Coronary artery (tissue), 2 donors: ENCODE measurements at regions not wholly inside any gene's neighbourhood (a gene's known extent, or its start where the extent isn't known, plus 50 kb on each side); places are given as distances from the start of the nearest gene placed in this dataset.

Experiments
- DNase-seq: peaks from one replicate; pipeline ENCODE4 v3.0.0-alpha.2; 2017; ENCODE audit warnings: low spot score
- H3K27ac ChIP-seq, 2 donors: fragments of 200-600 bp; sonication (generic); one replicate each; pipeline ENCODE4 v1.5.1; 2016 to 2019
- H3K4me3 ChIP-seq: fragments of 200-600 bp; sonication (generic); 2 replicates; pipeline ENCODE4 v1.5.1; 2016; ENCODE audit warnings: mild to moderate bottlenecking, moderate library complexity
- TF ChIP-seq, protein P1 (sequence below): fragments of 200-600 bp; sonication (generic); IDR thresholded peaks from one replicate; pipeline ENCODE4 v1.5.1; 2019; ENCODE audit warnings: antibody characterized with exemption

DNA sequence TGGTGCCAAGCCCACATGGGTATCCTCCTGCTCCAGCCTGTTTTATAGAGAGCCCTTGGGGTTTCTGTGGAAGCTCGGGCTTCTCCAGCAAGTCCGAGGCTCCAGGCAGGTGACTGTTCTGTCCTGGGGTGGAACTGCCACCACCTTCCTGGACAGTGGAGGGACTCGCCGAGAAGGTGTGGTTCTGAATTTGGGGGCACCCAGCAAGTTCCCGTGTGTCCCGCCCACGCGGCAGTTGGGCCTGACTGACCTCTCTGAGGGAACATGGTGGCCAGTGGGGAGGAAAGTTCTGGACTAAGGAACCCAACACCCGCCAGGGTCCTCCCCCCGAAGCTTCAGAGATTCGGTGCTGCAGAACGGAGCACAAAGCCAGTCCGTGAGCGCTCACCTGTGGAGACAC is 158.1 kb upstream of the C1orf174 start:
- Histone ChIP-seq H3K27ac (no peak overlapping the region), H3K4me3 (no peak overlapping the region)
- TF ChIP-seq, protein P1, sequence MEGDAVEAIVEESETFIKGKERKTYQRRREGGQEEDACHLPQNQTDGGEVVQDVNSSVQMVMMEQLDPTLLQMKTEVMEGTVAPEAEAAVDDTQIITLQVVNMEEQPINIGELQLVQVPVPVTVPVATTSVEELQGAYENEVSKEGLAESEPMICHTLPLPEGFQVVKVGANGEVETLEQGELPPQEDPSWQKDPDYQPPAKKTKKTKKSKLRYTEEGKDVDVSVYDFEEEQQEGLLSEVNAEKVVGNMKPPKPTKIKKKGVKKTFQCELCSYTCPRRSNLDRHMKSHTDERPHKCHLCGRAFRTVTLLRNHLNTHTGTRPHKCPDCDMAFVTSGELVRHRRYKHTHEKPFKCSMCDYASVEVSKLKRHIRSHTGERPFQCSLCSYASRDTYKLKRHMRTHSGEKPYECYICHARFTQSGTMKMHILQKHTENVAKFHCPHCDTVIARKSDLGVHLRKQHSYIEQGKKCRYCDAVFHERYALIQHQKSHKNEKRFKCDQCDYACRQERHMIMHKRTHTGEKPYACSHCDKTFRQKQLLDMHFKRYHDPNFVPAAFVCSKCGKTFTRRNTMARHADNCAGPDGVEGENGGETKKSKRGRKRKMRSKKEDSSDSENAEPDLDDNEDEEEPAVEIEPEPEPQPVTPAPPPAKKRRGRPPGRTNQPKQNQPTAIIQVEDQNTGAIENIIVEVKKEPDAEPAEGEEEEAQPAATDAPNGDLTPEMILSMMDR = no peak
- DNase-seq = no peak

GRCh38 chr1:4058706-4059105 is 158.6 kb upstream of the C1orf174 start:
- TF ChIP-seq, protein P1 = no peak
- Histone ChIP-seq H3K27ac (no peak overlapping the region), H3K4me3 (no peak overlapping the region)
- DNase-seq = no peak

- TF ChIP-seq, protein P1 = no peak
- H3K27ac ChIP-seq = no peak overlapping the region
- H3K4me3 ChIP-seq = no peak overlapping the region
- DNase-seq = no peak
Observed at GRCh38 chr1:4059270-4059669, 159.2 kb upstream of the C1orf174 start.

DNA sequence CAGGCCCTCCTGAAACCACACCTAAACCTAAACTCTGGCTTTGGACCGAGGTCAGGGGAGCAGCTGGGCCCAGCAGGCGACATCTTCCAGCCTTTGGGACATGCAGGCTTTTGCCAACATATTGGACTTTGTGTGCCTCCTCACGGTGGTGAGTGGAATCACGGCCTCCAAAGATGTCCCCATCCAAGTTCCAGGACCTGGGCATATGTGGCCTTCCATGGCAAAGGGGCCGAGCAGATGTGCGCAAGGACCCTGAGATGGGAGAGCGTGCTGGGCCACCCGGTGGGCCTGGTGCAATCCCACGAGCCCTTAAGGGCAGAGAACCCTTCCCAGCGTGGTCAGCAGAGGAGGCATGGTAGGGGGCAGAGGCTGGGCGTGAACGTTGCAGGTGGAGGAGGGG is 160.8 kb upstream of the C1orf174 start:
- Histone ChIP-seq H3K27ac (no peak overlapping the region), H3K4me3 (no peak overlapping the region)
- TF ChIP-seq, protein P1 = no peak
- DNase-seq = no peak

DNA sequence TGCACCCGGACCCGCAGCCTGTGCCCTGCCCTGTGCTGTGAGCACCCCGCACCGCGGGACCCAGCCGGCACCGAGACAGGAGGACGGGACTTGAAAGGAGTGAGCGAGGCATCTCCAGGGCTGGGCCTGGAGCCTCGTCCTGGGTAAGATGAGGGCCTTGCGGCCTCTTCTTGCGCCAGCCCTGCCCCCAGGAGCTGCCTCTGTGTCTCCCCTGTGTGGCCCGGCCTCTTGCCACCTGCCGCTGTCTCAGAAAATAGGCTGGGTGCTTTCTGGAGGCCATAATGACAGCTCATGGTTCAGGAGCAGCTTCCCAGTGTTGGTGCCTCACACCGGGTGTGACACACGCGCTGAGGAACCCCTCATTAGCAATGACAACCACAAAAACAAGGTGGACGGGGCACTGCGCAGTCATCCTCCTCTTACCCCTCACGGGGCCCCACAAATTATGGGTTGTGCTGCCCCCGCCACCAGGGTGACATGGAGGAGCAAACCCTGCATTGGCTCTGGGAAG is 161.5 kb upstream of the C1orf174 start:
- no peak overlapping the region for H3K27ac ChIP-seq
- DNase-seq = no peak
- no peak overlapping the region for H3K4me3 ChIP-seq
- TF ChIP-seq, protein P1 = no peak

DNA sequence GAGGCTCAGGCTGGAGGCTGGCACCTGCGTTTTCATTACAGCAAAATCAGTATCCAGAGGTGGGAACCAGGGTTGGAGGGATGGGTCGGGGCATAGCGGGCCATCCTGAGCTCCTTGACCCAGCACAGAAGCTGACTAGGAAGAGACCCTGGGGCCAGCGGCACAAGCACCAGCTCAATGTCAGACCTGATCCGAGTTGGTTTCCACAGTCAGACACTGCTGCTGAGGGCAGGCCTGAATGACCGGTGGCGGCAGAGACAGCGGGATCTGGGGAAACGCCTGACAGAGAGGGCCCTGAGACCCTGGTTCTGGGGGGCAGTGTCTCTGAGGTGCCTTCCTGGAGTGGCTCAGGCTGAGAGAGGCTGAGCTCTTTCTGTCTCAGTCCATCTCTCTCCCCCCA is 162.0 kb upstream of the C1orf174 start:
- DNase-seq = no peak
- no peak overlapping the region for H3K27ac ChIP-seq
- TF ChIP-seq, protein P1 = no peak
- no peak overlapping the region for H3K4me3 ChIP-seq

GRCh38 chr1:4062560-4062959 is 162.5 kb upstream of the C1orf174 start:
- no peak for DNase-seq
- H3K27ac ChIP-seq = no peak overlapping the region
- TF ChIP-seq, protein P1 = no peak
- no peak overlapping the region for H3K4me3 ChIP-seq
